Liver (tissue), 8 donors: ENCODE measurements at regions not wholly inside any gene's neighbourhood (a gene's known extent, or its start where the extent isn't known, plus 50 kb on each side); places are given as distances from the start of the nearest gene placed in this dataset.

Experiments used
- DNase-seq: peaks from one replicate; pipeline ENCODE4 v3.0.0-alpha.2; 2017; ENCODE audit warnings: low spot score
- H3K27ac ChIP-seq, 2 donors: one replicate each; pipeline ENCODE4 v1.7.0; 2013; ENCODE audit warnings: inconsistent platforms in 2 of 2, low read length in 2 of 2, control low read depth in 1 of 2, low read depth in 1 of 2, mild to moderate bottlenecking in 1 of 2
- H3K27me3 ChIP-seq, 4 donors: one replicate each; pipeline versions ENCODE4 v1.6.1 to v1.7.0; 2013; ENCODE audit warnings: low read length in 3 of 4, inconsistent platforms in 1 of 4, mild to moderate bottlenecking in 1 of 4, moderate library complexity in 1 of 4; ENCODE audit not compliant: control insufficient read depth in 4 of 4, insufficient read depth in 4 of 4
- H3K36me3 ChIP-seq, 4 donors: one replicate each; pipeline versions ENCODE4 v1.6.1 to v1.7.0; 2013; ENCODE audit warnings: low read length in 3 of 4, mild to moderate bottlenecking in 3 of 4, low read depth in 1 of 4, moderate library complexity in 1 of 4; ENCODE audit not compliant: control insufficient read depth in 4 of 4, insufficient read depth in 3 of 4
- H3K4me1 ChIP-seq, 4 donors: one replicate each; pipeline versions ENCODE4 v1.6.1 to v1.7.0; 2013; ENCODE audit warnings: low read length in 3 of 4, mild to moderate bottlenecking in 3 of 4, moderate library complexity in 1 of 4; ENCODE audit not compliant: control insufficient read depth in 4 of 4, insufficient read depth in 4 of 4
- H3K4me3 ChIP-seq, 3 donors: one replicate each; pipeline versions ENCODE4 v1.6.1 to v1.7.0; 2013; ENCODE audit warnings: low read length in 3 of 3, control low read depth in 1 of 3, low read depth in 1 of 3, mild to moderate bottlenecking in 1 of 3
- H3K9ac ChIP-seq, 2 donors: one replicate each; pipeline ENCODE4 v1.7.0; 2013; ENCODE audit warnings: low read length in 2 of 2, mild to moderate bottlenecking in 2 of 2, moderate library complexity in 2 of 2, control low read depth in 1 of 2, low read depth in 1 of 2
- H3K9me3 ChIP-seq, 4 donors: one replicate each; pipeline versions ENCODE4 v1.6.1 to v1.7.0; 2013; ENCODE audit warnings: low read length in 3 of 4; ENCODE audit not compliant: control insufficient read depth in 4 of 4
- CTCF ChIP-seq: fragments of 150-350 bp; IDR thresholded peaks from 2 replicates; pipeline ENCODE4 v1.5.1; 2017; ENCODE audit warnings: improper control_type of control experiment, low read depth, low read length; ENCODE audit not compliant: missing input control
- EGR1 ChIP-seq, 2 donors: IDR thresholded peaks; 2 replicates each; pipeline ENCODE4 v1.6.1; 2016 to 2018; ENCODE audit warnings: antibody characterized with exemption in 2 of 2, low read depth in 2 of 2
- FOXA1 ChIP-seq: IDR thresholded peaks from 2 replicates; pipeline ENCODE4 v1.6.1; 2016; ENCODE audit warnings: antibody characterized with exemption
- FOXA2 ChIP-seq: IDR thresholded peaks from 2 replicates; pipeline ENCODE4 v1.6.1; 2016; ENCODE audit warnings: antibody characterized with exemption
- GABPA ChIP-seq, 2 donors: IDR thresholded peaks in 1 of 2; conservative IDR thresholded peaks in 1 of 2; 2 replicates each; pipeline ENCODE4 v1.6.1; 2016; ENCODE audit warnings: antibody characterized with exemption in 2 of 2, mild to moderate bottlenecking in 1 of 2, moderate library complexity in 1 of 2
- HNF4A ChIP-seq, 2 donors: conservative IDR thresholded peaks; 2 replicates each; pipeline ENCODE4 v1.6.1; 2016; ENCODE audit warnings: antibody characterized with exemption in 2 of 2, mild to moderate bottlenecking in 2 of 2
- HNF4G ChIP-seq: IDR thresholded peaks from 2 replicates; pipeline ENCODE4 v1.6.1; 2016; ENCODE audit warnings: antibody characterized with exemption
- JUND ChIP-seq, 2 donors: IDR thresholded peaks; 2 replicates each; pipeline ENCODE4 v1.6.1; 2016; ENCODE audit warnings: antibody characterized with exemption in 2 of 2
- NR2F2 ChIP-seq: IDR thresholded peaks from 2 replicates; pipeline ENCODE4 v1.6.1; 2016; ENCODE audit warnings: antibody characterized with exemption
- RAD21 ChIP-seq, 2 donors: IDR thresholded peaks; 2 replicates each; pipeline ENCODE4 v1.6.1; 2016; ENCODE audit warnings: antibody characterized with exemption in 2 of 2, mild to moderate bottlenecking in 2 of 2
- RXRA ChIP-seq, 2 donors: IDR thresholded peaks; 2 replicates each; pipeline ENCODE4 v1.6.1; 2017 to 2018; ENCODE audit warnings: antibody characterized with exemption in 2 of 2, mild to moderate bottlenecking in 1 of 2
- TAF1 ChIP-seq: conservative IDR thresholded peaks from 2 replicates; pipeline ENCODE4 v1.6.1; 2016; ENCODE audit warnings: antibody characterized with exemption, mild to moderate bottlenecking
- WGBS: extraction: QIAGEN DNeasy Blood & Tissue Kit; methylation state at CpG from one replicate; pipeline ENCODE4 v1.1.7; 2013; 5-methylcytosine and 5-hydroxymethylcytosine counted together
- TF ChIP-seq, protein P1 (sequence below): IDR thresholded peaks from 2 replicates; pipeline ENCODE4 v1.6.1; 2016; ENCODE audit warnings: antibody characterized with exemption
- TF ChIP-seq, protein P2 (sequence below): IDR thresholded peaks from 2 replicates; pipeline ENCODE4 v1.6.1; 2016; ENCODE audit warnings: antibody characterized with exemption
- TF ChIP-seq, protein P3 (sequence below): IDR thresholded peaks from 2 replicates; pipeline ENCODE4 v1.6.1; 2016; ENCODE audit warnings: antibody characterized with exemption, mild to moderate bottlenecking
- TF ChIP-seq, protein P4 (sequence below): IDR thresholded peaks from 2 replicates; pipeline ENCODE4 v1.6.1; 2016; ENCODE audit warnings: antibody characterized with exemption
- donor health status: healthy.
- donor health status: healthy.
- donor health status: healthy.
- donor health status: healthy.
- donor health status: healthy.

DNA sequence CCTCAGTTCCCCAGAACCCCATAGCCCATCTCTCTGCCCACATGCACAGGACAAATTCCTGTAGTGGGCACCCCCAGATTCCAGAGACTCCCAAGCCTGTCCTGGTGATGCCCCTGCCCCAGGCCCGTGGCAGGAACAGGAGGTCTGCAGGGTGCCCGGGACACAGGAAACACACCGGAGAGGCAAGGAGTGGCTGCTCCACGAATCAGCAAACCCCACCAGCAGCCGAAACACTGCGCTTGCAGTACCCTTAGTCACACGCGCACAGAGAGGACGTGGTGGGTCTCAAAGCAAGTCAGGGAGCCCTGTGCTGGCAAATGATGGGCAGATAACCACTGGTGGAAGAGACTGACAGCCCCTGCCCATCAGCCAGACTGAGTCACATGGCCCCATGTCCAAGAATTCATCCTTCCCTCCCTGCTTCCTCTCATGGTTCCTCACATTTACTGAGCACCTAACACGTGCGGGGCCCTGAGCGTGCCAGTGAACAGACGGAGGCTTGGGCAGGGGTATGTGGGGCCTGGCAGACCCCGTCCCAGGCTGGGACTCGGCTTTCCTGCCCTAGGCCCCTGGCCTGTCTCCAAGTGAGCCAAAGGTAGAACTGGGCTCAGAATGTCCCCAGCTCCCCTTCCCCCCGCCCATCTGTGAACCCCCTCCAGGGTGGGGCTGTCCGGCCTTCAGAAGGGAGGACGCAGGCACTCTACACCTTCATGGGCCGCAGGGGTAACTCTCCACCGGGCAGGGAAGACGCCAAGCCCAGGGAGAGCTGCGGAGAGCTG is 130.4 kb upstream of the IQSEC1 start:
- whole genome bisulfite sequencing = 89% methylated on average over 22 of the region's 22 CpGs
- TF ChIP-seq, protein P1, sequence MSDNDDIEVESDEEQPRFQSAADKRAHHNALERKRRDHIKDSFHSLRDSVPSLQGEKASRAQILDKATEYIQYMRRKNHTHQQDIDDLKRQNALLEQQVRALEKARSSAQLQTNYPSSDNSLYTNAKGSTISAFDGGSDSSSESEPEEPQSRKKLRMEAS = no peak
- TF ChIP-seq RAD21 (IDR thresholded peaks at IDR 0.05) (no peak), FOXA1 (no peak), CTCF (no peak), NR2F2 (no peak), HNF4G (no peak), TAF1 (no peak), FOXA2 (no peak), EGR1 (IDR thresholded peaks at IDR 0.05; ENCODE audit: low read depth in 2 of 2) (no peak), HNF4A (conservative IDR thresholded peaks at IDR 0.05) (no peak)
- TF ChIP-seq, protein P2, sequence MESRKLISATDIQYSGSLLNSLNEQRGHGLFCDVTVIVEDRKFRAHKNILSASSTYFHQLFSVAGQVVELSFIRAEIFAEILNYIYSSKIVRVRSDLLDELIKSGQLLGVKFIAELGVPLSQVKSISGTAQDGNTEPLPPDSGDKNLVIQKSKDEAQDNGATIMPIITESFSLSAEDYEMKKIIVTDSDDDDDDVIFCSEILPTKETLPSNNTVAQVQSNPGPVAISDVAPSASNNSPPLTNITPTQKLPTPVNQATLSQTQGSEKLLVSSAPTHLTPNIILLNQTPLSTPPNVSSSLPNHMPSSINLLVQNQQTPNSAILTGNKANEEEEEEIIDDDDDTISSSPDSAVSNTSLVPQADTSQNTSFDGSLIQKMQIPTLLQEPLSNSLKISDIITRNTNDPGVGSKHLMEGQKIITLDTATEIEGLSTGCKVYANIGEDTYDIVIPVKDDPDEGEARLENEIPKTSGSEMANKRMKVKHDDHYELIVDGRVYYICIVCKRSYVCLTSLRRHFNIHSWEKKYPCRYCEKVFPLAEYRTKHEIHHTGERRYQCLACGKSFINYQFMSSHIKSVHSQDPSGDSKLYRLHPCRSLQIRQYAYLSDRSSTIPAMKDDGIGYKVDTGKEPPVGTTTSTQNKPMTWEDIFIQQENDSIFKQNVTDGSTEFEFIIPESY = no peak
- TF ChIP-seq, protein P3, sequence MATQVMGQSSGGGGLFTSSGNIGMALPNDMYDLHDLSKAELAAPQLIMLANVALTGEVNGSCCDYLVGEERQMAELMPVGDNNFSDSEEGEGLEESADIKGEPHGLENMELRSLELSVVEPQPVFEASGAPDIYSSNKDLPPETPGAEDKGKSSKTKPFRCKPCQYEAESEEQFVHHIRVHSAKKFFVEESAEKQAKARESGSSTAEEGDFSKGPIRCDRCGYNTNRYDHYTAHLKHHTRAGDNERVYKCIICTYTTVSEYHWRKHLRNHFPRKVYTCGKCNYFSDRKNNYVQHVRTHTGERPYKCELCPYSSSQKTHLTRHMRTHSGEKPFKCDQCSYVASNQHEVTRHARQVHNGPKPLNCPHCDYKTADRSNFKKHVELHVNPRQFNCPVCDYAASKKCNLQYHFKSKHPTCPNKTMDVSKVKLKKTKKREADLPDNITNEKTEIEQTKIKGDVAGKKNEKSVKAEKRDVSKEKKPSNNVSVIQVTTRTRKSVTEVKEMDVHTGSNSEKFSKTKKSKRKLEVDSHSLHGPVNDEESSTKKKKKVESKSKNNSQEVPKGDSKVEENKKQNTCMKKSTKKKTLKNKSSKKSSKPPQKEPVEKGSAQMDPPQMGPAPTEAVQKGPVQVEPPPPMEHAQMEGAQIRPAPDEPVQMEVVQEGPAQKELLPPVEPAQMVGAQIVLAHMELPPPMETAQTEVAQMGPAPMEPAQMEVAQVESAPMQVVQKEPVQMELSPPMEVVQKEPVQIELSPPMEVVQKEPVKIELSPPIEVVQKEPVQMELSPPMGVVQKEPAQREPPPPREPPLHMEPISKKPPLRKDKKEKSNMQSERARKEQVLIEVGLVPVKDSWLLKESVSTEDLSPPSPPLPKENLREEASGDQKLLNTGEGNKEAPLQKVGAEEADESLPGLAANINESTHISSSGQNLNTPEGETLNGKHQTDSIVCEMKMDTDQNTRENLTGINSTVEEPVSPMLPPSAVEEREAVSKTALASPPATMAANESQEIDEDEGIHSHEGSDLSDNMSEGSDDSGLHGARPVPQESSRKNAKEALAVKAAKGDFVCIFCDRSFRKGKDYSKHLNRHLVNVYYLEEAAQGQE = no peak
- Histone ChIP-seq H3K36me3 (no peaks in the 10 kb centered on the region), H3K27me3 (no peaks in the 10 kb centered on the region), H3K4me3 (no peak overlapping the region), H3K9me3 (no peaks in the 10 kb centered on the region), H3K9ac (no peak overlapping the region), H3K4me1 (peaks cover 0 to 2% (median under 1%) of the 10 kb centered on the region in 4 donors), H3K27ac (no peak overlapping the region)
- DNase-seq = no peak

DNA sequence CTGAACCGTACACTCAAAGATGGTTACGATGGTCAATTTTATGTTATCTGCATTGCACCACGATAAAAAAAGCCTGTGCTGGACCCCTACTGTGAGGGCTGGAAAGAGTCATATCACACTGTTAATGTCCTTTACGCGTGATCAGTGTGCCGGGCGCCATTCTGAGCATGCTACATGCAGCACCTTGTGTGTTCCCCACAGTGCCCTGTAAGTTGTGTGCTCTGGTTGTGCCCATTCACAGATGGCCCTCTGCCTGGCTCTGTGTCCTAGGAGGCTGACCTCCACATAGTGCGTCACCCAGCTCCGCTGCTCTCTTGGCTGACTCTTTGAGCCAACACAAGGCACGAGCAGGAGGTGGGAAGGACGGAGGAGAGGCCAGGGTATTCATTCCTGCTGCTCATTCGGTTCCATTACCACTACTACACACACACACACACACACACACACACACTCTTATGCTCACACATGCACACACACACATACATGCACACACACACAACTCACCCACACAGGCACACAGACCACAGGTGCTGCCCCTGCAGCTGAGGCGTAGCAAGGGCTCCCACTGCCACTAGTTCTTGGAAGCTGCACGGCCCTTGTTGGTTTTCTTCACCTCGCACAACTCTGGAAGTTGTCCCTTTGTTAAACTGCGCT is 129.6 kb upstream of the IQSEC1 start:
- Histone ChIP-seq H3K36me3 (no peaks in the 10 kb centered on the region), H3K9ac (no peak overlapping the region), H3K27me3 (no peaks in the 10 kb centered on the region), H3K4me1 (peaks cover 2 to 8% (median 6%) of the 10 kb centered on the region in 4 donors), H3K27ac (no peak overlapping the region), H3K4me3 (no peak overlapping the region), H3K9me3 (no peaks in the 10 kb centered on the region)
- WGBS = 94% methylated on average over 16 of the region's 16 CpGs
- no peak for DNase-seq
- TF ChIP-seq, protein P3 = no peak
- no peak for TF ChIP-seq FOXA1
- TF ChIP-seq RAD21 (IDR thresholded peaks at IDR 0.05) = no peak
- no peak for TF ChIP-seq GABPA (IDR thresholded peaks at IDR 0.05 in 1 of 2, conservative IDR thresholded peaks at IDR 0.05 in 1 of 2)
- TF ChIP-seq, protein P1 = no peak
- no peak for TF ChIP-seq JUND (IDR thresholded peaks at IDR 0.05)
- TF ChIP-seq RXRA (IDR thresholded peaks at IDR 0.05) = no peak
- TF ChIP-seq EGR1 (IDR thresholded peaks at IDR 0.05; ENCODE audit: low read depth in 2 of 2) = no peak
- no peak for TF ChIP-seq TAF1
- TF ChIP-seq, protein P4, sequence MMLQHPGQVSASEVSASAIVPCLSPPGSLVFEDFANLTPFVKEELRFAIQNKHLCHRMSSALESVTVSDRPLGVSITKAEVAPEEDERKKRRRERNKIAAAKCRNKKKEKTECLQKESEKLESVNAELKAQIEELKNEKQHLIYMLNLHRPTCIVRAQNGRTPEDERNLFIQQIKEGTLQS = no peak
- no peak for TF ChIP-seq FOXA2
